Osteocyte (in vitro differentiated cells): ENCODE measurements at regions not wholly inside any gene's neighbourhood (a gene's known extent, or its start where the extent isn't known, plus 50 kb on each side); places are given as distances from the start of the nearest gene placed in this dataset.

ENCODE experiments used
- DNase-seq: peaks from one replicate; pipeline ENCODE4 v3.0.0; 2021; ENCODE audit warnings: mixed read lengths; ENCODE audit not compliant: unreplicated experiment; ENCODE audit errors: extremely low spot score
- H3K27ac Mint-ChIP-seq: one replicate; pipeline ENCODE4 v1.8.0; 2021; ENCODE audit warnings: mild to moderate bottlenecking, mixed read lengths; ENCODE audit not compliant: unreplicated experiment
- H3K27me3 Mint-ChIP-seq: one replicate; pipeline ENCODE4 v1.8.0; 2021; ENCODE audit warnings: mixed read lengths; ENCODE audit not compliant: unreplicated experiment
- H3K36me3 Mint-ChIP-seq: one replicate; pipeline ENCODE4 v1.8.0; 2021; ENCODE audit warnings: mixed read lengths; ENCODE audit not compliant: unreplicated experiment
- H3K4me1 Mint-ChIP-seq: one replicate; pipeline ENCODE4 v1.8.0; 2021; ENCODE audit warnings: mixed read lengths; ENCODE audit not compliant: unreplicated experiment
- H3K4me3 Mint-ChIP-seq: one replicate; pipeline ENCODE4 v1.8.0; 2021; ENCODE audit warnings: mild to moderate bottlenecking, moderate library complexity, mixed read lengths; ENCODE audit not compliant: unreplicated experiment
- H3K9me3 Mint-ChIP-seq: one replicate; pipeline ENCODE4 v1.8.0; 2021; ENCODE audit warnings: mixed read lengths; ENCODE audit not compliant: unreplicated experiment
- TF ChIP-seq, protein P1 (sequence below): fragments of 200-600 bp; sonication (generic); IDR thresholded peaks from 2 replicates; pipeline ENCODE4 v1.5.0; 2021; ENCODE audit warnings: antibody characterized with exemption, mild to moderate bottlenecking, moderate library complexity

DNA sequence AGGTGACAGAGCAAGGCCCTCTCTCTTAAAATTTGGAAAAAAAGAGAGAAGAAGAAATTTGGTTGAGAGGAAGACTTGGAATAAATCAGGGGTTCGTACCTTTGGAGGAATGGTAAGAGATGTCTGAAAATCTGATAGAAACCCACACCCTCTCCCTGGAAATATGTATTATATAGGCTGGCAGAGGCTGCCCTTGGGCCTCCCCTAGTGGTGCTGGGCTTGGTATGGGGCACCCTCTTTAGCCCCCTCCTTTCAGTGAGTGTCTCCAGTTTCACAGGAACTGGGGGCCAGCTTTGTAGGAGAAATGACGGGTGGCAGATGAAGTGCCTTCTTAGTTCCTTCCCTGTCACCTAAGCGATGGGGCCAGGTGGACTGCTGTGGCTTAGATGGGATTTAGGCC is 82.9 kb upstream of the SLC2A1 start:
- TF ChIP-seq, protein P1, sequence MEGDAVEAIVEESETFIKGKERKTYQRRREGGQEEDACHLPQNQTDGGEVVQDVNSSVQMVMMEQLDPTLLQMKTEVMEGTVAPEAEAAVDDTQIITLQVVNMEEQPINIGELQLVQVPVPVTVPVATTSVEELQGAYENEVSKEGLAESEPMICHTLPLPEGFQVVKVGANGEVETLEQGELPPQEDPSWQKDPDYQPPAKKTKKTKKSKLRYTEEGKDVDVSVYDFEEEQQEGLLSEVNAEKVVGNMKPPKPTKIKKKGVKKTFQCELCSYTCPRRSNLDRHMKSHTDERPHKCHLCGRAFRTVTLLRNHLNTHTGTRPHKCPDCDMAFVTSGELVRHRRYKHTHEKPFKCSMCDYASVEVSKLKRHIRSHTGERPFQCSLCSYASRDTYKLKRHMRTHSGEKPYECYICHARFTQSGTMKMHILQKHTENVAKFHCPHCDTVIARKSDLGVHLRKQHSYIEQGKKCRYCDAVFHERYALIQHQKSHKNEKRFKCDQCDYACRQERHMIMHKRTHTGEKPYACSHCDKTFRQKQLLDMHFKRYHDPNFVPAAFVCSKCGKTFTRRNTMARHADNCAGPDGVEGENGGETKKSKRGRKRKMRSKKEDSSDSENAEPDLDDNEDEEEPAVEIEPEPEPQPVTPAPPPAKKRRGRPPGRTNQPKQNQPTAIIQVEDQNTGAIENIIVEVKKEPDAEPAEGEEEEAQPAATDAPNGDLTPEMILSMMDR, result no peak
- Mint-ChIP-seq H3K9me3 (no peaks in the 10 kb centered on the region), H3K4me1 (peaks cover 3% of the 10 kb centered on the region), H3K27me3 (no peaks in the 10 kb centered on the region), H3K4me3 (no peak overlapping the region), H3K36me3 (no peaks in the 10 kb centered on the region), H3K27ac (no peak overlapping the region)
- DNase-seq, result no peak

DNA sequence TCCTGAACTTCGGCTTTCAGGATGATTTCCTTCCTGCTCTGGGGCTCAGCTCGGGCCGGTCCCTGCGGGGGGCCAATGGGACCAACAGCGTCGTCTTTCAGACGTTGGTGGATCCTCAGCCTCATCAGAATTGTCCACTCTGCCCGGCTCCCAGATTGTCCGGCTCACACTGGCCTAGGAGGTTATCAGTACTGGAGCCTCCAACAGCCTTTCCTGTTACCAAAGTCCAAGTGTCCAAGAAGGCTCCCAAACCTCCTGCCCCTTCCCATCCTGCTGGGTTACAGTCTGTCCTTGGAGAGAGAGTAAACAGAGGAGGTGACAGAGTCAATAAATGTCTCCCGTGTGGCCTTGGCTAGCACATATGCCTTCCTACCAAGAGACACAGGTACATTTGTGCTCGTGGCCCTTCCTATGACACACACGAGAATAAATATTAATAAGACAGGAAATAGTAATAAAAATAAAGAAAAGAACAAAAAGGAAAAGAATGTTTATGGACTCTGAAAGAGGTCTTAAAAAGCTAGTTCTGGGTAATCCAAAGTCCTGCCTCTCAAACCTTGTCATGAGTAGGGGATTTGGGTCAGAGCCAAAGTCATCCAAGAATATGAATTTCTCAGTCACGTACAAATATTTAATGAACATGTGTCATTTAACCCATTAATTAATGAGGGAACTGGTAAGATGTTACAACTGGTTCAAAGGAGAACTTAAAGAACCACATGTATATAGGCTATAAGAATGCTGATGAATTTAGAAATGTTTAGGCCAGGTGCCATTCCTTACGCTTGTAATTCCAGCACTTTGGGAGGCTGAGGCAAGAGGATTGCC is 80.8 kb upstream of the SLC2A1 start:
- H3K4me3 Mint-ChIP-seq, result no peak overlapping the region
- peaks cover 3% of the 10 kb centered on the region for H3K4me1 Mint-ChIP-seq
- no peaks in the 10 kb centered on the region for H3K27me3 Mint-ChIP-seq
- no peaks in the 10 kb centered on the region for H3K36me3 Mint-ChIP-seq
- TF ChIP-seq, protein P1, result no peak
- no peaks in the 10 kb centered on the region for H3K9me3 Mint-ChIP-seq
- DNase-seq, result no peak
- H3K27ac Mint-ChIP-seq, result no peak overlapping the region

DNA sequence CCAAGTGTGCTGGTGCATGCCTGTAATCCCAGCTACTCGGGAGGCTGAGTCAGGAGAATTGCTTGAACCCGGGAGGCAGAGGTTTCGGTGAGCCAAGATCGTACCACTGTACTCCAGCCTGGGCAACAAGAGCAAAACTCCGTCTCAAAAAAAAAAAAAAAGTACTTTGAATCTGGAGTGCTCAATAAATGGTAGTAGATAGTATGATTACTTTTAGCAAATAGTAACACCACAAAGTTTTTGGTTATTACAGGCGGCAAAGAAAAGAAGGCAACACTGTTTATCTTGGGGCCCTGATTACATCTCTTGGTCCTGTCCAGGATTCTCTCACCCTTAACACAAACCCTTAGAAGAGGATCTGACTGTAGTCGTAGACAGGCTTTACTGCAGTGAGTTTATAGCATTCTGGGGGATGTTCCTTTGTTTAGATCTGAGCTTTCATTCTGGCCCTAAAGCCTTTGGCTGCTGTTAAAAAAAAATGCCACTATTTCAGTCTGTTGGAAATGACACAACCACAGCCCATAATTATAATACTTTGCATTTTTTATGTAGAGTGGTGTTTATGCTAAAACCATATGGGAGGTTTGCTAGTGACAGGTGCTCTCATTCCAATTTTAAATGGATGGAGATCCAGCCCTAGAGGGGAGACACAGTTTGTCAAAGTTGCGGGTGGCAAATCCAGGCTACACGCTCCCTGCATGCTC is 79.7 kb upstream of the SLC2A1 start:
- Mint-ChIP-seq H3K9me3 (no peaks in the 10 kb centered on the region), H3K36me3 (no peaks in the 10 kb centered on the region), H3K27me3 (no peaks in the 10 kb centered on the region), H3K4me1 (peaks cover 3% of the 10 kb centered on the region), H3K4me3 (no peak overlapping the region), H3K27ac (no peak overlapping the region)
- DNase-seq, result no peak
- TF ChIP-seq, protein P1, result no peak

DNA sequence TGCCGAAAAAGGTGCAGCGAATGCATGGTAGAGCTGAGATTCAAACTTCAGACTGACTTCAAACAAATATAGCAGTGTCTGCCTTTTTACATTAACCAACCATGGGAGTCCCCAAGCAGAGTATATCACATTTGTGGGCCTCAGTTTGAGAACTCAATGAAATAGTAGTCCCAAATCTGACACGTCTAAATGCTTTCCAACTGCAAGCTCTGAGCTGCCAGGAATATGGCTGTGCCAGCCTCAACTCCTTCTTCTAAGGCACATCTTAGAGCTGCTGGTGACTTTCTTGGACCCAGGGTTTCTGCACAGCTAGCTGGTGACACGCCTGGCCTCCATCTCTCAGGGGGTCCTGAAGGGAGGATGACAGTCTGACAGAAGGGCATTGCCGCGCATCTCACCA is 78.8 kb upstream of the SLC2A1 start:
- no peaks in the 10 kb centered on the region for H3K9me3 Mint-ChIP-seq
- H3K27me3 Mint-ChIP-seq, result no peaks in the 10 kb centered on the region
- no peak overlapping the region for H3K4me3 Mint-ChIP-seq
- H3K36me3 Mint-ChIP-seq, result no peaks in the 10 kb centered on the region
- no peak overlapping the region for H3K27ac Mint-ChIP-seq
- peaks cover 3% of the 10 kb centered on the region for H3K4me1 Mint-ChIP-seq
- DNase-seq, result no peak
- TF ChIP-seq, protein P1, result no peak

DNA sequence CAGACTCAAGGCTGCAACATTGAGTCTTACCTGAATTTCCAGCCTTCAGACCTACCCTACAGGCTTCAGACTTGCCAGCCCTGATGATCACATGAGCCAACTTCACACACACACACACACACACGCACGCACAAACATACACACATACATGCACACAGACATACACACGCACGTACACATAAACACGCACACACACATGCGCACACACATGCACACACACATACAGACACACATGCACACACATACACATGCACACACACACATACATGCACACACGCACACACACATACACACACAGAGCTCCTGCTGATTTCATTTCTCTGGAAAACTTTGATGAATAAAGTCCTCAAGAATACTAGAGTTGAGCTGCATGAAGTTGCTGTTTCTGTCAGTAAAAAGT is 78.3 kb upstream of the SLC2A1 start:
- Mint-ChIP-seq H3K4me1 (peaks cover 3% of the 10 kb centered on the region), H3K27ac (no peak overlapping the region), H3K36me3 (no peaks in the 10 kb centered on the region), H3K4me3 (no peak overlapping the region), H3K9me3 (no peaks in the 10 kb centered on the region), H3K27me3 (no peaks in the 10 kb centered on the region)
- DNase-seq, result no peak
- TF ChIP-seq, protein P1, result no peak
